ENCODE measurements at regions not wholly inside any gene's neighbourhood (a gene's known extent, or its start where the extent isn't known, plus 50 kb on each side); places are given as distances from the start of the nearest gene placed in this dataset.

DNA sequence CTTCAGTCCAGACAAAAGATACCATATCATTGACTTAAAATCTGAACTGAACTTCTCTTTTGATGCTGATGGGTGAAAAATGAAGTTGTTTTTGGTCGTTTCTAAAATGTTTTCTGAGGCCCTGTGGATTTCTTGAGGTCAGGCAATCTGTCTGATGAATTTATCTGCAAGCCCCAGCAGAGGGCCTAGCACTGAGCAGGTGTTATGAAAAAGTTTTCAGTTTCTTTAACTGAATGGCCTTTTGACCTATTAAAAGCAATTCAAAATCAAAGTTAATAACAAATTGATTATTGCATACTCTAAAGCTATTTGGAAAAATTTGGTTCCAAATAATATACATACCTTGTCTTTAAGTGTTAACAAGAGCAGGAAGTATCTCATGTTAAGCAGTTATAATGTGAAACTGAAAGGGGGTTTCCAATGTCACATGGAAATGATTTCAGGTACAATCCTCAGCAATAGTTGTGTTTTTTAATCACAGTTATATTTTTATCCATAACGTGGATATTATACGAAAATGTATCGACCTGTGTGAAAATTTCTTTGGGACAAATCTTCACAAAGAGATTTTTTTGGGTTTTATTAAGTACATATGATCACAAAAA, 285.0 kb downstream of the SPANXN1 start:
- TF ChIP-seq JUN (IDR thresholded peaks at IDR 0.05; ENCODE audit: borderline replicate concordance, low read depth, low read length) (no peak), JUN (CRISPR knock-in tag; IDR thresholded peaks at IDR 0.05; ENCODE audit: borderline replicate concordance) (no peak), ARHGAP35 (IDR thresholded peaks at IDR 0.05; ENCODE audit: partially characterized antibody) (no peak), GTF2F1 (IDR thresholded peaks at IDR 0.05; ENCODE audit: low read depth, low read length) (no peak), SMARCC2 (IDR thresholded peaks at IDR 0.05; ENCODE audit: low read depth) (no peak), SPI1 (IDR thresholded peaks at IDR 0.05; ENCODE audit: borderline replicate concordance, low read depth, low read length) (no peak), MYC (IDR thresholded peaks at IDR 0.05; ENCODE audit: low read depth, low read length) (no peak), MYC (CRISPR knock-in tag; IDR thresholded peaks at IDR 0.05; ENCODE audit: borderline replicate concordance, low read depth) (no peak), KLF16 (IDR thresholded peaks at IDR 0.05) (no peak), E2F8 (IDR thresholded peaks at IDR 0.05; ENCODE audit: low read depth, partially characterized antibody) (no peak), TBL1XR1 (IDR thresholded peaks at IDR 0.05; ENCODE audit: low read length in 2 of 2) (no peak), CBX5 (IDR thresholded peaks at IDR 0.05; ENCODE audit: borderline replicate concordance, low read depth) (no peak), ZNF282 (CRISPR knock-in tag; IDR thresholded peaks at IDR 0.05) (no peak), SMAD3 (CRISPR knock-in tag; conservative IDR thresholded peaks at IDR 0.05) (no peak), POLR2A (conservative IDR thresholded peaks at IDR 0.05) (no peak)
- TF ChIP-seq, protein P1, sequence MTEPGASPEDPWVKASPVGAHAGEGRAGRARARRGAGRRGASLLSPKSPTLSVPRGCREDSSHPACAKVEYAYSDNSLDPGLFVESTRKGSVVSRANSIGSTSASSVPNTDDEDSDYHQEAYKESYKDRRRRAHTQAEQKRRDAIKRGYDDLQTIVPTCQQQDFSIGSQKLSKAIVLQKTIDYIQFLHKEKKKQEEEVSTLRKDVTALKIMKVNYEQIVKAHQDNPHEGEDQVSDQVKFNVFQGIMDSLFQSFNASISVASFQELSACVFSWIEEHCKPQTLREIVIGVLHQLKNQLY (CRISPR knock-in tag; conservative IDR thresholded peaks at IDR 0.05), result no peak
